COLO668 (cell line): ENCODE measurements at regions not wholly inside any gene's neighbourhood (a gene's known extent, or its start where the extent isn't known, plus 50 kb on each side); places are given as distances from the start of the nearest gene placed in this dataset.
"Not testable (repeated sequence)": the region's sequence is repeated elsewhere in the genome, so short reads cannot be mapped to it uniquely, and the experiment has no call there.

Source experiments
- DNase-seq: peaks from one replicate; lab custom pipeline; 2025; ENCODE audit not compliant: unreplicated experiment; lab: John Stamatoyannopoulos, UW

DNA sequence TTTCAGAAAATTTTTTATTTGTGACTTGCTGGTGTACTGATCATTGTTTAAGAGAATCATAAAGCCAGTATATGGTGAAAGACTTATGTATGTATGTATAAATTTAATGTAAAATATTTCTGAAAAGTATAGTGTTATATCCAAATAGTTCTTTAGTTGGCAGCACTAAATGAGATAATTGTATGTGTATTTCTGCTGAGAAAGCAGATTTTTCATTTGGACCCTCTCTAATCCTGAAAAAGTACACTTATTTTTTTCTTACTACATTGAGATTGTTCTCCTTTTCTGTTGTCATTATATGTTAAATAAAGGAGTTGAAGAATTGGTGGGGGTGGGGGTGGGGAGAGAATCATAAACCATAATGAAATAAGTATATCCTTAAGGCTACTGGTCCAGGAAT, 324.9 kb upstream of the SUCLG2 start:
- DNase-seq = no peak

DNA sequence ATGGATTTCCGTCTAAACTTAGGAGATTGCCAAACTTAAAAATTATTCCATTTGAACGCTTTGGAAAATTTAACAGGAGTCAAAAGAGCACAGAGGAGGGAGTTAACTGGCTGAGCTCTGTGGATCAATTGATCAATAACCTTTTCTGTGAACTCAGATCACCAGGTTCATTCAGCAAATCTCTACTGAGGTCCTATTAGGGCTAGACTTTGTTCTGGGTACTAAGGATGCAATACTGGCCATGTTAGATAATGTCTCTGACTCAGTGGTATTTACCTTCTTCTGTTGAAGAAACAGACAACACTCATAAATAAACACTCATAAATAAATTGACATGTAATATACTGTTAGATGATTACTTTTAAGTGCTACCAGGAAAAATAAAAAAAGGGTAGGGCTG, 323.4 kb upstream of the SUCLG2 start:
- no peak for DNase-seq

DNA sequence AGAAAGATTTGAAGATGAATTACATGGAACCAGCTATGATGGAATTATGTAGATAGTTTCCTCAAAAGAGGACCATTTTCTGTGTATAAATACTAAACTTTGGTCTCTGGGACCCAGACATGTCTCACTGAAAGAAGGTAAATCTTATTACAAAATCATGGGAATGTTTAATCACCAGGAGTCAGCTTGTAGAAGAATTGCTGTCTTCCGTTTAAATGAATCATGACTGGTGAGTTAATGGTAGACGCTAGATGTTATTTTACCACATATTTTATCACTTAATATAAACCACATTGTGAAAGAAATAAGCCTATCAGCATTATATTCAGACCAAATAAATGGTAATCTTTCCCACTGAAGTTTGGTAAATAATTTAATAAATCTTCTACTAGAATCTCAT, 322.3 kb upstream of the SUCLG2 start:
- no peak for DNase-seq

GRCh38 chr3:67964596-67964995, 310.2 kb upstream of the SUCLG2 start:
- no peak for DNase-seq

DNA sequence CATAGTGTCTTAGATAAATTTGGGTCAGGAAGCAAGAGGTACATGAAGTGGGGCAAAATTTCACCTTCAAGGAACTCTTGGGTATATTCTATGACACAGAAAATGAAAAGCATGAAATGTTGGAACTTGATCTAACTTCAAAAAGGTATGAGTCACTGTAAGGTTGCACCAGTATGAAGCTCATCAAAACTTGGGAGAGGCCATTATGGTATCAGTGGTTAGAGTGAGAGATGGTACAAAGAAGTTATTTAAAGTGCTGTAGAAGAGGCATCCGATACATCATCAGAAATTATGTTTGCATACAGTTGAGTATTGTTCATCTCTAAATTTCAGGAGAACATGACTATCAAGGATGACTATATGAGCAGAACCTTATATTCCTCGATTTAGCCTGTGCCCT, 302.9 kb upstream of the SUCLG2 start:
- no peak for DNase-seq

DNA sequence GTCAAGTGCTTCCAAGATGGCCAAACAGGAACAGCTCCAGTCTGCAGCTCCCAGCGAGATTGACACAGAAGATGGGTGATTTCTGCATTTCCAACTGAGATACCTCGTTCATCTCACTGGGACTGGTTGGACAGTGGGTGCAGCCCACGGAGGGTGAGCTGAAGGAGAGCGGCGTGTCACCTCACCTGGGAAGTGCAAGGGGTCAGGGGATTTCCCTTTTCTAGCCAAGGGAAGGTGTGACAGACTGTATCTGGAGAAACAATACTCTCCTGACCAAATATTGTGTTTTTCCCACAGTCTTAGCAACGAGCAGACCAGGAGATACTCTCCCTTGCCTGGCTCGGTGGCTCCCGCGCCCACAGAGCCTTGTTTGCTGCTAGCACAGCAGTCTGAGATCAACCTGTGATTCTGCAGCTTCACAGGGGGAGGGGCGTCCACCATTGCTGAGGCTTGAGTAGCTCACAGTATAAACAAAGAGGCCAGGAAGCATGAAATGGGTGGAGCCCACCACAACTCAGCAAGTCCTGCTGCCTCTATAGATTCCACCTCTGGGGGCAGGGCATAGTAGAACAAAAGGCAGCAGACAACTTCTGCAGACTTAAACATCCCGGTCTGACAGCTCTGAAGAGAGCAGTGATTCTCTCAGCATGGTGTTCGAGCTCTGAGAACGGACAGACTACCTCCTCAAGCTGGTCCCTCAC, 293.5 kb upstream of the SUCLG2 start:
- no peak for DNase-seq

DNA sequence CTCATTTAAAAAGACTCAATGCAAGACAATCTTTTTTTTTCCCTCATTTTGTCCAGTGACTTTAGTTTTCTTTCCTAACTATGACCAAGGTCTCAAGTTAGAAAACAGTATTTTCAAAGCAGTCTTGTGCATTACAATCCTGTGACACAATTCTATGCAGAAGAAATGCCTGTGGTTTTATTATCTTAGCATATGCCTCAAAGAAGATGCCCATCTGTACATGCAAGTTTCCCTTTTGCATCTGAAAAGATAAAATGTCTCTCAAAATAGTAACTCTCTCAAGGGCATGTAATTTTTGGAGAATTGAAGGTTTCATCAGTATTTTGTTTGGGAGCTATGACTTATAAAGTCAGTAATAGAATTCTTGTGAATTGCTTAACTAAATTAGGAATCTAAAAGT, 292.0 kb upstream of the SUCLG2 start:
- no peak for DNase-seq

- no peak for DNase-seq
These were observed 289.1 kb upstream of the SUCLG2 start for GRCh38 chr3:67943546-67943945.

GRCh38 chr3:67941433-67942030, 287.1 kb upstream of the SUCLG2 start:
- no peak for DNase-seq

DNA sequence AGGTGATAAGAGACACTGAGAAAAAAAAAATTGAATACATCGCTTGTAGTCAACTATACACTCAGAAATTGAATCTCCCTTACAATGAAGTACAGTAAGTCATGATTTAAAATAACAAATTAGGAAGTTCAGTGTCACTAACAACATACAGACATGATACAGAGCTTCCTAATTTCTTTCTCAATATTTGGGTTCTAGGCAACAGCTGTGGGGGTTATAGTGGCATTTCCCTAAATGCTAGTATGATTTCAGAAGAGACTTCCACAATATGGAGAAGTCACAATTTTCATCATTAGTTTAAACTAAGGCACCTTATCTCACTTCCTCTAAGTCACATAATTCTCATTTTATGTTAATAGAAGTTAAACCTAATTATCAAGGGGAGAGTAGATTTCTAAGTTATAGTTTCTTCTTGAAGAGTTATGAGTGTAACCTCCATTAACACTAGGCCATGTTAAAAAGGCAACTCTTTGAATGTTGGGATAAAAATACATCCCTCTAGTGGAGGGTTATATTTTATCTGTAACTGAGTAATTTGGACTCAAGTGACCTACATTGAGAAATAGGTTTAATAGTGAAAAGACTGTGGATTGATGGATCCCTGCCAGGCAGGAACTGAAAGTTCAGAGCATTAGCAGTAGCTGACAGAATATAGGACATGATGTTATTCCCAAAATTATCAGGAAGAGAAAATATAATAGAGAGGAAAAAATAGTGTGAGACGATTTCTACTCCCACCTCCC, 286.0 kb upstream of the SUCLG2 start:
- no peak for DNase-seq

DNA sequence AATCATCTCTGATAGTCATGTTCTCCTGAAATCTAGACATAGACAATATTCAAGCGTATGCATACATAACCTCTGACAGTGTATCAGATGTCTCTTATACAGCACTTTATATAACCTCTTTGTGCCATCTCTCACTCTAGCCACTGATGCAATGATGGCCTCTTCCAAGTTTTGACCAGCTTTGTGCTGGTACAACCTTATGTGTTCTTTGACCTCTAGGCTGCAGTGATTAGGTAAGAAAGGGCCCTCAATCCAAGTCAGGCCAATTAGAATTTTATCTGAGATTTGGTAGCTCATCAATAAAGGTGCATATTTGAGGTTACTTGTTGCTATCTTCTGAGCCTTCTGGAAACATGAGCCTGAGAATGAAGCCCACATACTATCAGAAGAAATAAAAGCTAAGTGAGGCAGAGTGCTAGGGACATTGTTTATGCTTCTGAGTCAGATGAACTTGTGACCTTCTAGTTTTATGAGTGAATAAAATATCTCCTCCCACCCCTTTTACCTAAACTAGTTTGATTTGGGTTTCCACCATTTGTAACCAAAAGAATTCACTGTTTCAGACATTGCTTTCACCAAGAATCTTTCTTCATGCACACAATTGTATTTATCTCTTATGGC, 283.2 kb upstream of the SUCLG2 start:
- no peak for DNase-seq

GRCh38 chr3:67930394-67930793, 276.0 kb upstream of the SUCLG2 start:
- DNase-seq = not testable (repeated sequence)

DNA sequence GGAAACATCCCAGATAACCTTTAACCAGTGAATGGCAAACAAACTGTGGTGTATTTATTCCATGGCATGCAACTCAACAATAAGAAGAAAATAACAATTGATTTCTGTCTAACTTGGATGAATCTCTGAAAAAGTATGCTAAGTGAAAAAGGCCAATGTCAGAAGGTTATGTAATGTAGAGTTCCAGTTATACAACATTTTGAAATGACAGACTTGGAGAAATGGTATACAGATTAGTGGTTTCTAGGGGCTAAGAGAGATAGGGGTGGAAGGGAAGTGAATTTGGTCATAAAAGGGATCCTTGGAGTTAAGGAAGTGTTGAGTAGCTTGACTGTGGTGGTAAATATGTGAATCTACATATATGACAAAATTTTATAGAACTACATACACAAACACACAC, 269.4 kb upstream of the SUCLG2 start:
- no peak for DNase-seq

GRCh38 chr3:67920969-67921368, 266.6 kb upstream of the SUCLG2 start:
- DNase-seq = no peak

GRCh38 chr3:67920311-67920710, 265.9 kb upstream of the SUCLG2 start:
- no peak for DNase-seq

- no peak for DNase-seq
These were observed 261.9 kb upstream of the SUCLG2 start for GRCh38 chr3:67916353-67916752.

GRCh38 chr3:67907735-67908134, 253.3 kb upstream of the SUCLG2 start:
- no peak for DNase-seq

DNA sequence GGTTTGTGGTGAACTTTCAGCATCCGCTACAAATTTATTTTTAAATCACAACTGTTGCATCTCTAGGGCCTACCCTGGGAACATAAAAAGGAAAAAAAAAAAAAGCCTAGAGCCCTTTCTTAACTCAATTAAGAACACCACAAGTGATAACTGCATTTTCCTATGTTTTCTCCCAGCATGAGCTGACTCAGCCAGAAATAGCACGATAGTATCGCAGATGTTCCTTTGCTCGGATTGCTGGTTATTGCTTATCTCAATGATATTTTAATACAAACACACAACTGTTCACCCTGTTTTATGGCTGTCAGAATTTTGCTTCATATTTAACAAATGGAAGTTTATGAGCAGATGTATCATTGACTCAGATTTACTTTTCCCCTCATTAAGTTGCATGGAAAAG, 251.8 kb upstream of the SUCLG2 start:
- no peak for DNase-seq

- no peak for DNase-seq
These were observed 247.3 kb upstream of the SUCLG2 start for GRCh38 chr3:67901681-67902080.

DNA sequence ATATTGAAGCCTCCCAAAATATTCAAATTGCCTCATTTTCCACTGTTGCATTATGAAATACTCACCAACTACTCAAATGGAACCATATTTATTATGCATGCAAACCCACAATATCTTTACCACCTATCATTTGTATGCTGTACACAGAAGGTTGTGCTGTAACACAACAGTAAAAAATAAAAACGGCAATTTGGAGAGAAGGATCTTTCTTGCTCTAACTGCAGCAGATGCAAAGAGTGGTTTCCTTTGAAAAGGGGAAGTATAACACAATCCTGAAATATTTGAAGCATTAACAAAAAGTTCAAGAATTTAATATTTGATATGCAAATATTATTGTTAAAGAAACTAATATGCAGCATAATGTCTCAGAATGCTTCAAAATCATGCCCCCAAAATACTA, 244.5 kb upstream of the SUCLG2 start:
- no peak for DNase-seq

GRCh38 chr3:67897351-67898336, 243.2 kb upstream of the SUCLG2 start:
- no peak for DNase-seq
